NCI-H187 treated with DMSO at 0.1 percent for 48 hours (cell line): ENCODE measurements at regions not wholly inside any gene's neighbourhood (a gene's known extent, or its start where the extent isn't known, plus 50 kb on each side); places are given as distances from the start of the nearest gene placed in this dataset.
"Not testable (repeated sequence)": the region's sequence is repeated elsewhere in the genome, so short reads cannot be mapped to it uniquely, and the experiment has no call there.

Experiments
- DNase-seq: peaks from one replicate; lab custom pipeline; 2025; lab: John Stamatoyannopoulos, UW

DNA sequence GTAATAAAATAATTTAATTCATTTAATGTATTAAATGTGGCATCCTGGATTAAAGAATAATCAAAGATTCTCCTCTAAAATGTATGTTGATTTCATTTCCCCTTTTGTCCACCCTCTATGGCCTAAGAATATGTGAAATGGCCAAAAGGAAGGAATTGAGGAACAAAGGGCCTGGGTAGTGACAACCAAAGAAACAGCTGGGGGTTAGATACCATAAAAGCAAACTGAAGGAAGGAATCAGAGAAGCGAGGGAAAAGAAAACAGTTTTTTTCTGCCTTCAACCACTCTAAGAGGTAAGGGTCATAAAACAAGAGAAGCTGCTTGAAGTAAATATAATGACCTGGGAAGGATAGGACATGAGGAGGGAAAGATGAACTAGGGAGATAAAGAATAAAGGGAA, 139.3 kb downstream of the FAM76B start:
- DNase-seq, result no peak

- DNase-seq, result no peak
Observed at GRCh38 chr11:95647871-95648270, 141.7 kb downstream of the FAM76B start.

GRCh38 chr11:95647355-95647754, 142.2 kb downstream of the FAM76B start:
- DNase-seq, result no peak

- DNase-seq, result no peak
Observed at GRCh38 chr11:95641495-95641894, 148.1 kb downstream of the FAM76B start.

DNA sequence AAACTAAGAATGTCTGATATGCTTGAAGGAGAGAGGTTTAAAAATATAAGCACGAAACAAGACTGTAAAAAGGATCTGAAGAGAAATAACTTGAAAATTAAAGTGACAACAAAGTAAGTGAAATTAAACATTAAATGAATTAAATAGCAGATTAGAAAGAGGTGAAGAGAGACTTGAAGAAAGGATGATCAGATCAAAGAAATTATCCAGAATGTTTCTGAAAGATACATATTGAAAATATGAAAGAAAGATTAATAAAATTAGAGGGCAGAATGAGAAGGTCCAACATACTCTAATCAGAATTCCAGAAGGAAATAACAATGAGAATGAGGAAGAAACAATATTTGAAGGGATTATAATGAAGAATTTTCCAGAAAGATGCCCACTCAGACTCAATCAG, 151.1 kb downstream of the FAM76B start:
- no peak for DNase-seq

DNA sequence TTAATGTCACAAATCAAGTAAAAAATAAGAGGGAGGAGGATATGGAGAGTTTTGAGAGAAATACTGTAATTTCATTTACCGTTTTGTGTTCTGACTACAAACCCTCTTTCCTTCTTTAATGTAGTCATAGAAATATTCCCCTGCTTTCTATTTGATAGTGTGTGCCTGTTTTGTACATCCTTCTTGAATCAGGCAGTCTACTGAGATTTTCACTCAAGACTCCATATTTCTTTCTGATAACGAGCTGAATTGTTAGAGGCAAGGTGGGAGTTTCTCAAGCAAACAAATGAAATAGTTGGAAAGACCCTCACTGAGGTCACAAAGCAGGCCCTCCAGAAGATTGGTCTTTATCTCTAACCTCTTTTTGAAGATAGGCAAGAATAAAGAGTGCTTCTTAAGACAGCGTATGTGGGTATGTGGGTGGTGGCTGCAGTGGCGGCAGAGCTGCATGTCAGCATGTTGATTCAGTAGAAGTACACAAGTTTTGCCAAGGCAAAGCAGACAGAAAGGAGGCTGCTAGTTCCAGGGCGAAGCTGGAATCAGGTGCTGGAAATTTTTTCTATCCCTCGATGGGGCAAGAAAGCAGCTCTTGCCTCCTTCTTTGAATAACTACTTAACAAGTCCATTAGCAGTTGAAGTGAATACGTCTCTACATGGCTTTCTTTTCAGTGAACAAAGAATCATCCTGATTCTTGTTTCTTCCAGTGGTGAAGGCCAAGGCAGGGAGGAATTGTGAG, 164.2 kb downstream of the FAM76B start:
- DNase-seq, result no peak

DNA sequence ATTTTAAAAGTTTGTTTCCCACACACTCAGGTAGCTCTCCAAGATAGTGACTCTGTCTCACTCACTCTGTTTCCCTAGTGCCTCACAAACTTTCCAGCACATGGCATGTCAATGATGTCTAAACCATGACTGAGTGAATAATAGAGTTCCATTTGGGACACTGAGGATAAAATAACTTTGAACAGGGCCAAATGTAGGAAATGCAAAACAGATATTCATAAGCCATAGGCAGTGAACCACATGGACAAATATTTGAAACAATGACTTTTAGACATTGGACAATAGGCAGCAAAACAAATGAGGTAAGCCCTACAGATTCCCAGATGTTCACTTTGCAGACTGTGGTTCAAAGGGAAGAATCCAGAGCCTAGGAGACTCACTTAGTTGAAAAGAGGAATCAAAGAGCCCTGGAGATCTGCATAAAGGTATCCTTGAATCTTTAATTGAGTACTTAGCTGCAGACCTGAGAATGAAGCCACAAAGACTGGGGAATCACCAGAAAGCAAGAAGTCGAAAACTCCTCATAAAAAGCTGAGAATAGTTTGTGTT, 173.3 kb downstream of the FAM76B start:
- no peak for DNase-seq

- no peak for DNase-seq
Observed at GRCh38 chr11:95611827-95612226, 177.8 kb downstream of the FAM76B start.

DNA sequence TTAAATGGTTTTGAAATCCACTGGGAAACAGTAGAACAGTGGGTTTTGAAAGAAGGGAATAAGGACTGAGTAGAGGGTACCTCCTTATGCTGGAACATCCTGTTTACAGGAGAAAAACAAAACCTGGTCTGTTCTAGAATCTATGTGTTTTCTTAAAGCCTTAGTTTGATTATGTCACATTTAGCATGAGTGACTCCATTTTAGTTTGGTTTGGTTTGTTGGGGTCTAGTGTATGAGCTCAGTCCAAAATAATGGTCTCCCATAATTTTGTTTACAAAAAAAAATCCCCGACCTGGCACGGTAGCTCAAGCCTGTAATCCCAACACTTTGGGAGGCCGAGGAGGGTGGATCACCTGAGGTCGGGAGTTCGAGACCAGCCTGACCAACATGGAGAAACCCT, 179.4 kb downstream of the FAM76B start:
- DNase-seq, result not testable (repeated sequence)

GRCh38 chr11:95608093-95608492, 181.5 kb downstream of the FAM76B start:
- no peak for DNase-seq

DNA sequence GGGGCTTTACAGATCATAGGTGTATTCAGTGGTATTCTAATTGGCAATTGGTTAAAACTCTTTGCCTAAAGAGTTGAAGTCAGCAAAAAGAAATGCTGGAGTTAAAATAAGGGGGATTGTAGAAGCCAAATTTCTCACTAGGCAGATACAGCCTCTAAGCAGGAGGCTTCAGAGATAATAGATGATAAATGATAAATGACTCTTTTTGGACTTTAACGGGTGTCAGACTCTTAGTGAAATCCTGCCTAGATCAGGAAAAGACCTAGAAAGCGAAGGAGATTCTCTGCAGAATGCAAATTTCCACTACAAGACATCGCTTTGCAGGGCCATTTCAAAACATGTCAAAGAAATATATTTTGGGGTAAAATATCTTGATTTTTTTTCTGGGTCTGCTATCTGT, 182.8 kb downstream of the FAM76B start:
- DNase-seq, result no peak

- DNase-seq, result no peak
Observed at GRCh38 chr11:95605271-95605940, 184.2 kb downstream of the FAM76B start.

- DNase-seq, result no peak
Observed at GRCh38 chr11:95599959-95600586, 189.5 kb downstream of the FAM76B start.

DNA sequence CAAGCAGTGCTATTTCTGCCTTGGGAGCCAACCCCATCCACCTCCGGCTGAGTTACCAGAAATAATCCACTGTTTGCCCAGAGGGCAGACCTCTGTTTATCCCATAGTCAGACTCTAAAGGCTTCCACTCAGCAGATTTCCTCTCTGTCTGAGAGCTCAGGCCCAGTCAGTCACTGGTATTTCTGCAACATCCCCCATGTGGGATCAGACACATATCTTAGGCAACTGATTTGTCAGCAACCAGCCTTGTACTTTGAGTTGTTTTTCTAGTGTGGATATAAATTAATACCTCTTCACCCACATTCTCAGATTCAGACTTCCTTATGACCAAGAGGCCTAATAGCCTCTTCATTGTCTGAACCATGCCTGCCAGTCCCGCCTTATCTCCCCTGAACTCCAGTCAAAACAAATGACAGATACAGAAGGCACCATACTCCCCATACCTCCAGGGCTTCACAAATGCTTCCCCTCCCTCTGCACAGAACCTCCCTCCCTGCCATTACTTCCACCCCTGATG, 193.6 kb downstream of the FAM76B start:
- DNase-seq, result no peak

- DNase-seq, result no peak
Observed at GRCh38 chr11:95595541-95595940, 194.0 kb downstream of the FAM76B start.

DNA sequence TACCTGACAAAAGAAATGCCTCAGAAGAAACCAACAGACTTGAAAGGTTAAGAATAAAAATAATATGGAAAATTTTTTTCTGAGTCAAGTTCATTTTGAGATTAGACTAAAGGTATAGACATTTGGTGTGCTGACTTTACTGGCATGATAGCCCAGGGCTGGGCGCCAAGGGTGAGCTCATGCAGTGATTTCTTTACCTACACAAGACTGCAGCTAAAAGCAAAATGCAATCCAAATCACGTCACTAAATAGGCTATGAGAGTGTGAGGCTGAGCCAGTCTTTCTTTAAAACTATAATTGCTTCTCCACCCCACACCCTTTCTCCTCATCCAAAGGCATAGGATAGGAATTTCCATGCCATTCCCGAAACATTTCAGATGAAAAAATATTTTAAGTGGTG, 196.5 kb downstream of the FAM76B start:
- no peak for DNase-seq

- DNase-seq, result no peak
Observed at GRCh38 chr11:95592471-95592870, 197.1 kb downstream of the FAM76B start.

DNA sequence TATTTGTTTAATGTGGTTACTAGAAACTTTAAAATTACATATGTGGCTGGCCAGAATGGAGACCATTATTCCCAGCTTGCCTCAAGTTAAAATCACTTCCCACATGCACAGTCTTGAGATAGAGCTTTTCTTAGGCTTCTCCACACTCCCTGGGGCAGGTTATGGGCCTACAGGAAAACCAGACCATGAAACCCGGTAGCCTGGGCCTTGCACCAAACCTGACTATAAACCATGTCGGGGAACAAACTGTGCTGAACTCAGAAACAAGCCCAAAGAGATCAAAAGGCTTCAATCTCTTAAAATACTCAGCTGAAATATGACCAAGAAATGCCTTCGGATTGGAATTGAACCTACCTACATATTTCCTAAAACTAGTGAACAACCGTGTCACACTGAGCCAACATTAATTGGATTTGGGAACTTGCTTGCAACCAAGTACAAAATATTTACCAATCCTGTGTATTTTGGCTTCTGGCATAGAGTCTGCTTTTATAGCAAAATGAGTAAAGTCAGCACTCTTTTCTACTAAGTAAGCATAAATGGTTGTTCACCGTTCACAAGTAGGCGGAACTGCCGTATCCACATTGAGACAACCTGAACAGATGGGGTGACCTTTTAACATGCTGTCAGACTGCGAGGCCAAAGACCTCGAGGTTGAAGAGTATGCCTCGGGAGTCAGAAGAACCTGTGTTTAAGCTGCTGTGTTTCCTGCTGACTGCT, 199.5 kb downstream of the FAM76B start:
- no peak for DNase-seq

- DNase-seq, result no peak
Observed at GRCh38 chr11:95588821-95589220, 200.8 kb downstream of the FAM76B start.

DNA sequence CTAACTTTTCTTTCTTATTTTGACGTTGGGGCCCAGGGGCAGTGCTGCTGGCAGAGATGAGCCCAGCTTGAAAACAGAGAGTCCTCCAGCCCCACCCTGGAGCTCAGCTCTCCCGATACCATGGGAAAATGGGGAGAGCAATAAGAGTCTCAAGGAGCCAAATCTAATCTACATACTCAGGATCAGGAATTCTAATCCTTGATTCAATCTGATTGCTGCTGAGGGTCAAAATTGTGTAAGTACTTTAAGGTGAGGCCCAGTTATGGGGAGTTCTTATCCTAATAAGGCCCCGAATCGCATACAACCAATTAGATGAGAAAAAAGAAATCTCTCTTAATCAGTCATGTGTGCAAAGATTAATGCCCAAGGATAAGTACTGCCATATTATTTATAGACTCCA, 202.9 kb downstream of the FAM76B start:
- no peak for DNase-seq

GRCh38 chr11:95586155-95586554, 203.4 kb downstream of the FAM76B start:
- DNase-seq, result no peak

DNA sequence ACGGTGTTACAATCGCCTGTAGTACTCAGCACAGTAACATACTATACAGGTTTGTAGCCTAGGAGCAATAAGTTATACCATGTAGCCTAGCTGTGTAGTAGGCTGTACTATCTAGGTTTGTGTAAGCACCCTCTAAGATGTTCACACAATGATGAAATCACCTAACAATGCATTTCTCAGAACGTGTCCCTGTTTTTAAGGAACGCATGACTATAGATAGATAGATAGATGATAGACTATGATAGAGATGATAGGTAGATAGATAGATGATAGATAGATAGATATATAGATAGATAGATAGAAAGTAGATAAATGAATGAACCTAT, 203.9 kb downstream of the FAM76B start:
- no peak for DNase-seq
